Upper lobe of left lung (tissue), 6 donors: ENCODE measurements at regions not wholly inside any gene's neighbourhood (a gene's known extent, or its start where the extent isn't known, plus 50 kb on each side); places are given as distances from the start of the nearest gene placed in this dataset.
"Not testable (repeated sequence)": the region's sequence is repeated elsewhere in the genome, so short reads cannot be mapped to it uniquely, and the experiment has no call there.

Source experiments
- ATAC-seq, 2 donors: fragments of 200-7000 bp; cut with Tn5 transposase; one replicate each; pipeline ENCODE4 v1.9.1; 2022; ENCODE audit warnings: mild to moderate bottlenecking in 2 of 2, moderate library complexity in 2 of 2; ENCODE audit not compliant: low FRiP score in 2 of 2
- DNase-seq, 2 donors: peaks; one replicate each; pipeline ENCODE4 v3.0.0-alpha.2; 2019 to 2020
- H3K27ac ChIP-seq, 4 donors: fragments of 200-600 bp; sonication (generic); one replicate each; pipeline ENCODE4 v1.5.1; 2016 to 2019
- H3K27me3 ChIP-seq, 4 donors: fragments of 200-600 bp; sonication (generic); one replicate each; pipeline ENCODE4 v1.5.1; 2017 to 2019
- H3K36me3 ChIP-seq, 4 donors: fragments of 200-600 bp; sonication (generic); one replicate each; pipeline ENCODE4 v1.5.1; 2016 to 2019
- H3K4me1 ChIP-seq, 4 donors: fragments of 200-600 bp; sonication (generic); one replicate each; pipeline ENCODE4 v1.5.1; 2018 to 2019
- H3K4me3 ChIP-seq, 4 donors: fragments of 200-600 bp; sonication (generic); one replicate each; pipeline ENCODE4 v1.5.1; 2017 to 2019; ENCODE audit warnings: mild to moderate bottlenecking in 2 of 4, moderate library complexity in 1 of 4
- H3K9me3 ChIP-seq, 4 donors: fragments of 200-600 bp; sonication (generic); one replicate each; pipeline ENCODE4 v1.5.1; 2018 to 2019
- CTCF ChIP-seq, 6 experiments: fragments of 450-650 bp in 4 of 6; fragments of 200-600 bp in 2 of 6; sonication (generic) in 2 of 6; IDR thresholded peaks; one replicate each; pipeline ENCODE4 v1.5.1; 2016 to 2019; ENCODE audit warnings: antibody characterized with exemption in 6 of 6
- EP300 ChIP-seq, 4 donors: sonication (generic); formaldehyde crosslinking; IDR thresholded peaks; one replicate each; pipeline ENCODE4 v1.5.1; 2017; ENCODE audit warnings: antibody characterized with exemption in 4 of 4, control low read depth in 2 of 4
- POLR2A ChIP-seq, 4 donors: fragments of 450-650 bp; IDR thresholded peaks; one replicate each; pipeline ENCODE4 v1.5.1; 2016 to 2017; ENCODE audit warnings: antibody characterized with exemption in 4 of 4, mild to moderate bottlenecking in 2 of 4
- POLR2AphosphoS5 ChIP-seq, 2 donors: sonication (generic); formaldehyde crosslinking; IDR thresholded peaks; one replicate each; pipeline ENCODE4 v1.5.1; 2017; ENCODE audit warnings: antibody characterized with exemption in 2 of 2
- WGBS, 2 donors: methylation state at CpG; one replicate each; pipeline ENCODE4 v1.1.5; 2017 to 2018; 5-methylcytosine and 5-hydroxymethylcytosine counted together
- donor health status: DM: no; HTN: no; CAD: no; lungs with moderate emphysema.
- donor health status: DM: no; HTN: yes; CAD: no; lungs with severe emphysema.

DNA sequence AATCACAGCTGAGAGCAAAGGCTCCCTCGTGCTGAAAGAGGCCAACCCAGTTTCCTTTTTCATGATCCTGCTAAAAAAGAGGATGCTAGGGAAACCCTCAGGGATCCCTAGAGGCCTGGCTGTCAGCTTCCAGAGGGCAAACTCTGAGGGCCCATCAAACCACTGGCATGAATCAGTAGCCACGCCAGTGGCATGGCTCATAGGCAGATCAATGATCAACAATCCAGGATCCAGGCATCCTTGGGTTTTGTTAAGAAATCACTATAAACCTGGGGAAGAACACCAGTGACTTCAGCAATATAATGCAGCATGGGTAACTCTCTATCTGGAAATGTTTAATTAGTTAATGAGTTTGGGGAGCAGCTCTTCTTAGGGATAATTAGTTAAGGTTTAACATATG is 286.5 kb downstream of the C1D start:
- Histone ChIP-seq H3K4me1 (peaks cover 0 to 6% (median 0%) of the 10 kb centered on the region in 4 donors), H3K36me3 (no peaks in the 10 kb centered on the region), H3K27ac (no peak overlapping the region), H3K9me3 (no peaks in the 10 kb centered on the region), H3K4me3 (no peak overlapping the region), H3K27me3 (no peaks in the 10 kb centered on the region)
- no peak for TF ChIP-seq POLR2AphosphoS5 (IDR thresholded peaks at IDR 0.05)
- TF ChIP-seq POLR2A (IDR thresholded peaks at IDR 0.05): no peak
- no peak for TF ChIP-seq CTCF (IDR thresholded peaks at IDR 0.05)
- TF ChIP-seq EP300 (IDR thresholded peaks at IDR 0.05): no peak
- 54 to 89% methylated on average over 2 of the region's 2 CpGs for WGBS, 2 donors
- no peak for ATAC-seq
- no peak for DNase-seq

DNA sequence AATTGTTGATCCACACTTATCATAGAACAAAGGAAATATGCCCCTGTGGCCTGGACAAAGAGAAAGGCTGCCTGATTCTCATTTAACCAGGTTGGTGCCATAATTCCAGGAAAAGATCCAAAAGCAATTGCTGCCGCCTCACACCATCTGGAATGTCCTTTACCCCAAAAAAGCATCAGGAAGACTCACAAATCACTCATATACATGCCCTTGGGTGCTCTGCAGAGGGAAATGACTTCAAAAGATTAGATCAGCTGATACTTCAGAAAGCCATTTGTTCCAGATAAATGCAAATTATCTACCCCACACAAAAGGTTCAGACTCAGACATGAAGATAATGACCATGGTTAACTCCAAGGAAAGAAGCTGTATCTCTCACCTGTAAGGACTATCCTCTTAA is 285.8 kb downstream of the C1D start:
- Histone ChIP-seq H3K27ac (no peak overlapping the region), H3K4me1 (peaks cover 0 to 6% (median under 1%) of the 10 kb centered on the region in 4 donors), H3K27me3 (no peaks in the 10 kb centered on the region), H3K36me3 (no peaks in the 10 kb centered on the region), H3K4me3 (no peak overlapping the region), H3K9me3 (no peaks in the 10 kb centered on the region)
- TF ChIP-seq POLR2AphosphoS5 (IDR thresholded peaks at IDR 0.05): no peak
- no peak for TF ChIP-seq CTCF (IDR thresholded peaks at IDR 0.05)
- no peak for TF ChIP-seq POLR2A (IDR thresholded peaks at IDR 0.05)
- TF ChIP-seq EP300 (IDR thresholded peaks at IDR 0.05): no peak
- WGBS, 2 donors: 84 to 100% methylated on average over 1 of the region's 1 CpG
- ATAC-seq (no peak), DNase-seq (no peak)

DNA sequence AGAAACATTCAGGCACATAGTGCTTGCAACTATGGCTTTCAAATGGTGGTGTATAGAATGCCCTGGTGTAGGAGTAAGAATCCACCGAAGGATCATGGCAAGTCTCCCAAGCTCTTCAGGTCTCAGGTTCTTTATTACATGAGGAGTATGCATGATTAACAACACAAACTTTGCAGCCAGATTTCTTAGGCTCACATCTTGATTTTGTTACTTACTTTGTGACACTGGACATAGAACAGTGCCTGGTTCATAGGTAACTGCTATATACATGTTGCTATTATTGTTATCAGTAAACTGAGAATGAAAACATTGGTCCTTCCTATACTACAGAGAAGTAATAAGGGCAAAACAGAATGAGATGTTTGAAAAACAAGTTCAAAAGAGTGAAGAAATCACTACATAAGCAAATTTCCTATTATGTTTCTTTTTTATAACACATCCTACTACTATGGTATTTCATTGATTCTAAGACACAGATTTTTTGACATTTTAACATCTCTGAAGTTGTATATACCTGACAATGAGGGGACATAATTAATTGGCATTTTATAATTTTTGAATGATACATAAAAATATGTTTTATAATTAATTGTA is 284.9 kb downstream of the C1D start:
- WGBS, 2 donors: 94 to 100% methylated on average over 1 of the region's 1 CpG
- Histone ChIP-seq H3K27me3 (no peaks in the 10 kb centered on the region), H3K4me3 (no peak overlapping the region), H3K36me3 (no peaks in the 10 kb centered on the region), H3K27ac (no peak overlapping the region), H3K9me3 (no peaks in the 10 kb centered on the region), H3K4me1 (peaks cover 0 to 4% (median 0%) of the 10 kb centered on the region in 4 donors)
- DNase-seq (no peak), ATAC-seq (no peak)
- TF ChIP-seq CTCF (IDR thresholded peaks at IDR 0.05) (no peak), POLR2A (IDR thresholded peaks at IDR 0.05) (no peak), EP300 (IDR thresholded peaks at IDR 0.05) (no peak), POLR2AphosphoS5 (IDR thresholded peaks at IDR 0.05) (no peak)

- H3K27ac ChIP-seq, H3K4me3 ChIP-seq, H3K4me1 ChIP-seq, H3K36me3 ChIP-seq, H3K27me3 ChIP-seq, H3K9me3 ChIP-seq, ATAC-seq, DNase-seq: not testable (repeated sequence)
- 65 to 76% methylated on average over 5 of the region's 5 CpGs for WGBS, 2 donors
Observed at GRCh38 chr2:67780841-67781240, 282.0 kb downstream of the C1D start.

DNA sequence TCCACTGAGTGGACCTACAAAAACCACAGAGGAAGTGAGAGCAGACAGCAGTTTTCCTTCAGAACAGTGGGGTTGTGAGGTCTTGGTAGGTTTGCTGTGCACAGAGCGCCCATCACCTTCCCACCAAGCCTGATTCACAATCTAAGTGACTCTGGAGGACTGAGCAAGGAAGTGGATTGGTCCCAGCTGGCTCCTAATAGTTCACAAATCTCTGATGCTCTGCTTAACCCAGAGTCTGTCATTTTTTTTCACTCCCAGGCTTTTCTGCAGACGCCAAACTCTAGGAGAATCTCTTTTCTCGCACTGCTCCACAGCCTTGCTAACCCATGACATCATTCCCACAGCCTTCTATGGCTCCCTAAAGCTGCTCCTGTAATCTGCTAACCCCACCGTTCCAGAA is 280.4 kb downstream of the C1D start:
- H3K27ac ChIP-seq: no peak overlapping the region
- peak in 1 of 2 donors; percentile 42 for ATAC-seq

More for the DNA sequence above, 280.4 kb downstream of the C1D start:
- Histone ChIP-seq H3K9me3 (no peaks in the 10 kb centered on the region), H3K4me1 (peaks cover 0 to 4% (median 0%) of the 10 kb centered on the region in 4 donors), H3K27me3 (no peaks in the 10 kb centered on the region), H3K4me3 (no peak overlapping the region), H3K36me3 (no peaks in the 10 kb centered on the region)
- TF ChIP-seq EP300 (IDR thresholded peaks at IDR 0.05) (no peak), CTCF (IDR thresholded peaks at IDR 0.05) (no peak), POLR2A (IDR thresholded peaks at IDR 0.05) (no peak), POLR2AphosphoS5 (IDR thresholded peaks at IDR 0.05) (no peak)
- DNase-seq: no peak
- WGBS, 2 donors: 70 to 74% methylated on average over 4 of the region's 4 CpGs
